ENCODE measurements at regions not wholly inside any gene's neighbourhood (a gene's known extent, or its start where the extent isn't known, plus 50 kb on each side); places are given as distances from the start of the nearest gene placed in this dataset.

GRCh38 chr11:134792044-134792443, 380.0 kb upstream of the B3GAT1 start:
- TF ChIP-seq POLR2A (IDR thresholded peaks at IDR 0.05) (no peak), CTCF (IDR thresholded peaks at IDR 0.05) (no peak)
